ENCODE measurements at regions not wholly inside any gene's neighbourhood (a gene's known extent, or its start where the extent isn't known, plus 50 kb on each side); places are given as distances from the start of the nearest gene placed in this dataset.
"Not testable (repeated sequence)": the region's sequence is repeated elsewhere in the genome, so short reads cannot be mapped to it uniquely, and the experiment has no call there.

GRCh38 chr4:116233971-116234370 is 851.4 kb downstream of the TRAM1L1 start:
- ChIA-PET CTCF (no interaction called here), POLR2A (no interaction called here)
- Histone ChIP-seq H3K9me3 (ENCODE audit: control insufficient read depth, insufficient read depth, low read depth, low read length) (no peaks in the 10 kb centered on the region), H3K36me3 (ENCODE audit: control insufficient read depth, insufficient read depth, low read length) (no peaks in the 10 kb centered on the region), H3K27ac (ENCODE audit: low read length) (no peak overlapping the region), H3K27me3 (ENCODE audit: control insufficient read depth, insufficient read depth, low read length) (no peaks in the 10 kb centered on the region), H3K4me1 (ENCODE audit: control insufficient read depth, insufficient read depth, low read length) (no peaks in the 10 kb centered on the region), H3K4me3 (ENCODE audit: low read depth in 2 of 2, low read length in 2 of 2) (no peak overlapping the region)
- DNase-seq (ENCODE audit: low read depth, low spot score): no peak
- intact Hi-C loops (cut with micrococcal nuclease; ENCODE audit: unreplicated experiment): no loop called here
- in situ Hi-C loops (cut with HindIII; ENCODE audit: low pct_unique_long_range_greater_than_20kb, low sequenced_read_pairs): no loop called here
- ATAC-seq: no peak
- no TSS peak for BruUV-seq (replicated peaks)
- TF ChIP-seq SIN3A (IDR thresholded peaks at IDR 0.05; ENCODE audit: borderline replicate concordance, insufficient read depth, low read depth, low read length) (no peak), REST (IDR thresholded peaks at IDR 0.05; ENCODE audit: insufficient read depth in 1 of 2, low read depth in 2 of 2, low read length in 1 of 2) (no peak), POLR2AphosphoS5 (IDR thresholded peaks at IDR 0.05; ENCODE audit: low read depth, low read length) (no peak), TCF7L2 (IDR thresholded peaks at IDR 0.05; ENCODE audit: low read depth, low read length) (no peak)
- TF ChIP-seq, protein P1, sequence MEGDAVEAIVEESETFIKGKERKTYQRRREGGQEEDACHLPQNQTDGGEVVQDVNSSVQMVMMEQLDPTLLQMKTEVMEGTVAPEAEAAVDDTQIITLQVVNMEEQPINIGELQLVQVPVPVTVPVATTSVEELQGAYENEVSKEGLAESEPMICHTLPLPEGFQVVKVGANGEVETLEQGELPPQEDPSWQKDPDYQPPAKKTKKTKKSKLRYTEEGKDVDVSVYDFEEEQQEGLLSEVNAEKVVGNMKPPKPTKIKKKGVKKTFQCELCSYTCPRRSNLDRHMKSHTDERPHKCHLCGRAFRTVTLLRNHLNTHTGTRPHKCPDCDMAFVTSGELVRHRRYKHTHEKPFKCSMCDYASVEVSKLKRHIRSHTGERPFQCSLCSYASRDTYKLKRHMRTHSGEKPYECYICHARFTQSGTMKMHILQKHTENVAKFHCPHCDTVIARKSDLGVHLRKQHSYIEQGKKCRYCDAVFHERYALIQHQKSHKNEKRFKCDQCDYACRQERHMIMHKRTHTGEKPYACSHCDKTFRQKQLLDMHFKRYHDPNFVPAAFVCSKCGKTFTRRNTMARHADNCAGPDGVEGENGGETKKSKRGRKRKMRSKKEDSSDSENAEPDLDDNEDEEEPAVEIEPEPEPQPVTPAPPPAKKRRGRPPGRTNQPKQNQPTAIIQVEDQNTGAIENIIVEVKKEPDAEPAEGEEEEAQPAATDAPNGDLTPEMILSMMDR (IDR thresholded peaks at IDR 0.05): no peak

- H3K4me1 ChIP-seq (ENCODE audit: control insufficient read depth, insufficient read depth, low read length); CTCF ChIA-PET; H3K27me3 ChIP-seq (ENCODE audit: control insufficient read depth, insufficient read depth, low read length); ATAC-seq; POLR2A ChIA-PET; intact Hi-C loops (cut with micrococcal nuclease; ENCODE audit: unreplicated experiment); DNase-seq (ENCODE audit: low read depth, low spot score); BruUV-seq (replicated peaks); in situ Hi-C loops (cut with HindIII; ENCODE audit: low pct_unique_long_range_greater_than_20kb, low sequenced_read_pairs); H3K27ac ChIP-seq (ENCODE audit: low read length); H3K4me3 ChIP-seq (ENCODE audit: low read depth in 2 of 2, low read length in 2 of 2); H3K9me3 ChIP-seq (ENCODE audit: control insufficient read depth, insufficient read depth, low read depth, low read length); H3K36me3 ChIP-seq (ENCODE audit: control insufficient read depth, insufficient read depth, low read length): not testable (repeated sequence)
Observed at GRCh38 chr4:116231999-116232398, 853.4 kb downstream of the TRAM1L1 start.

DNA sequence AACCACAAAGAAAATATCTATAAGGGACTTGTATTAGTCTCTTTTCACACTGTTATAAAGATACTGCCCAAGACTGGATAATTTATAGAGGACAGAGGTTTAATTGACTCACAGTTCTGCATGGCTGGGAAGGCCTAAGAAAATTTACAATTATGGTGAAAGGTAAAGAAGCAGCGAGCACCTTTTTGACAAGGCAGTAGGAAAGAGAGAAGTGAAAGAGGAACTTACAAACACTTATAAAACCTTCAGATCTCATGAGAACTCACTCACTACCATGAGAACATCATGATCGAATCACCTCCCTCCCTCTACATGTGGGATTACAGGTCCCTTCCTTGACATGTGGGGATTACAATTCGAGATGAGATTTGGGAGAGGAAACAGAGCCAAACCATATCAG is 856.0 kb downstream of the TRAM1L1 start:
- Histone ChIP-seq H3K36me3 (ENCODE audit: control insufficient read depth, insufficient read depth, low read length) (no peaks in the 10 kb centered on the region), H3K27ac (ENCODE audit: low read length) (no peak overlapping the region), H3K4me1 (ENCODE audit: control insufficient read depth, insufficient read depth, low read length) (no peaks in the 10 kb centered on the region), H3K9me3 (ENCODE audit: control insufficient read depth, insufficient read depth, low read depth, low read length) (no peaks in the 10 kb centered on the region), H3K27me3 (ENCODE audit: control insufficient read depth, insufficient read depth, low read length) (no peaks in the 10 kb centered on the region), H3K4me3 (ENCODE audit: low read depth in 2 of 2, low read length in 2 of 2) (no peak overlapping the region)
- intact Hi-C loops (cut with micrococcal nuclease; ENCODE audit: unreplicated experiment): no loop called here
- no TSS peak for BruUV-seq (replicated peaks)
- in situ Hi-C loops (cut with HindIII; ENCODE audit: low pct_unique_long_range_greater_than_20kb, low sequenced_read_pairs): no loop called here
- ATAC-seq: no peak
- ChIA-PET CTCF (no interaction called here), POLR2A (no interaction called here)
- TF ChIP-seq POLR2AphosphoS5 (IDR thresholded peaks at IDR 0.05; ENCODE audit: low read depth, low read length) (no peak), TCF7L2 (IDR thresholded peaks at IDR 0.05; ENCODE audit: low read depth, low read length) (no peak), SIN3A (IDR thresholded peaks at IDR 0.05; ENCODE audit: borderline replicate concordance, insufficient read depth, low read depth, low read length) (no peak), REST (IDR thresholded peaks at IDR 0.05; ENCODE audit: insufficient read depth in 1 of 2, low read depth in 2 of 2, low read length in 1 of 2) (no peak)
- TF ChIP-seq, protein P1 (IDR thresholded peaks at IDR 0.05): no peak
- DNase-seq (ENCODE audit: low read depth, low spot score): no peak
